ENCODE measurements at regions not wholly inside any gene's neighbourhood (a gene's known extent, or its start where the extent isn't known, plus 50 kb on each side); places are given as distances from the start of the nearest gene placed in this dataset.

GRCh38 chr4:57499786-57500185 is 389.6 kb upstream of the IGFBP7 start:
- Histone ChIP-seq H3K36me3 (ENCODE audit: control insufficient read depth, insufficient read depth, low read length) (no peaks in the 10 kb centered on the region), H3K4me1 (ENCODE audit: control insufficient read depth, insufficient read depth, low read length) (no peaks in the 10 kb centered on the region), H3K27me3 (ENCODE audit: control insufficient read depth, insufficient read depth, low read length) (no peaks in the 10 kb centered on the region), H3K9ac (ENCODE audit: low read length) (no peak overlapping the region), H3K9me3 (ENCODE audit: control insufficient read depth, low read length) (no peaks in the 10 kb centered on the region), H3K4me3 (ENCODE audit: low read length) (no peak overlapping the region)

DNA sequence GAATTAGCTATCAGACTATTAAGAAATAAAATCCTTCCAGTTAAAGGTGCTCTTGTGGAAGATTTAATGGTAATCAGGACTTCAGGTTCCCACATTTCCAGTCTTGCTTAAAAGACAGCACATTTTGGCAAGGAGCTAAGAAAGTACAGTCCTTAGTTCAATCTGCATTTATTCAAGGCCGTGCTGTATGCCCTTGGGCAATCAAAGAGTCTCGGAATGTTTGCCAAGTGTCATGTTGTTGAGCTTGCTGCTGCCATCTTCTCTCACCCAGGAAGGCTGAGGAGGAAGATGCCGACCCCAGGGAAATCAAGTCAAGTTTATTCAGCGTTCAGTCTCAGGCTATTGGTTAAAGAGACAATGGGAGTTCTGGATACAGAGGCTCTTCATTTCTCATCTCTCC is 388.1 kb upstream of the IGFBP7 start:
- Histone ChIP-seq H3K4me1 (ENCODE audit: control insufficient read depth, insufficient read depth, low read length) (no peaks in the 10 kb centered on the region), H3K9me3 (ENCODE audit: control insufficient read depth, low read length) (no peaks in the 10 kb centered on the region), H3K27me3 (ENCODE audit: control insufficient read depth, insufficient read depth, low read length) (no peaks in the 10 kb centered on the region), H3K4me3 (ENCODE audit: low read length) (no peak overlapping the region), H3K9ac (ENCODE audit: low read length) (no peak overlapping the region), H3K36me3 (ENCODE audit: control insufficient read depth, insufficient read depth, low read length) (no peaks in the 10 kb centered on the region)

- Histone ChIP-seq H3K9ac (ENCODE audit: low read length) (no peak overlapping the region), H3K36me3 (ENCODE audit: control insufficient read depth, insufficient read depth, low read length) (no peaks in the 10 kb centered on the region), H3K9me3 (ENCODE audit: control insufficient read depth, low read length) (no peaks in the 10 kb centered on the region), H3K4me3 (ENCODE audit: low read length) (no peak overlapping the region), H3K27me3 (ENCODE audit: control insufficient read depth, insufficient read depth, low read length) (no peaks in the 10 kb centered on the region), H3K4me1 (ENCODE audit: control insufficient read depth, insufficient read depth, low read length) (no peaks in the 10 kb centered on the region)
Measured at GRCh38 chr4:57496697-57497471, 386.7 kb upstream of the IGFBP7 start.

DNA sequence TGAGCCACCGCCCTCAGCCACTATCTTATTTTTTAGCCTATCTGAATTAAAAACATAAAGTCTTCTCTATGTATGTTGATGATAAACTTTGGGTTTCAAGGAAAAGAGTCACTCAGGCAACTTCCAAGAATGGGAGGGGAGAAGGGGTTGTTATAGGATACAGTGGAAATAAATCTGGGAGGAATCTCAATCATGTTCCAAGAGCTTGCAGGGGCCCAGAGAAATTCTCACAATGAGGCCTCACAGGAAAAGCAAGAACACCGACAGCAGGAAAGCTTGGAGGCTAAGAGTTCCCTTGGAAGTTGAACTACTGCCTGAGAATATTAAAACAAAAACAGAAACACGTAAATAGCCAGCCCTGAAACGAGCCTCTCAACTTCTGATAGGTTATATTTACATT is 384.6 kb upstream of the IGFBP7 start:
- Histone ChIP-seq H3K9me3 (ENCODE audit: control insufficient read depth, low read length) (no peaks in the 10 kb centered on the region), H3K36me3 (ENCODE audit: control insufficient read depth, insufficient read depth, low read length) (no peaks in the 10 kb centered on the region), H3K9ac (ENCODE audit: low read length) (no peak overlapping the region), H3K27me3 (ENCODE audit: control insufficient read depth, insufficient read depth, low read length) (no peaks in the 10 kb centered on the region), H3K4me3 (ENCODE audit: low read length) (no peak overlapping the region), H3K4me1 (ENCODE audit: control insufficient read depth, insufficient read depth, low read length) (no peaks in the 10 kb centered on the region)

DNA sequence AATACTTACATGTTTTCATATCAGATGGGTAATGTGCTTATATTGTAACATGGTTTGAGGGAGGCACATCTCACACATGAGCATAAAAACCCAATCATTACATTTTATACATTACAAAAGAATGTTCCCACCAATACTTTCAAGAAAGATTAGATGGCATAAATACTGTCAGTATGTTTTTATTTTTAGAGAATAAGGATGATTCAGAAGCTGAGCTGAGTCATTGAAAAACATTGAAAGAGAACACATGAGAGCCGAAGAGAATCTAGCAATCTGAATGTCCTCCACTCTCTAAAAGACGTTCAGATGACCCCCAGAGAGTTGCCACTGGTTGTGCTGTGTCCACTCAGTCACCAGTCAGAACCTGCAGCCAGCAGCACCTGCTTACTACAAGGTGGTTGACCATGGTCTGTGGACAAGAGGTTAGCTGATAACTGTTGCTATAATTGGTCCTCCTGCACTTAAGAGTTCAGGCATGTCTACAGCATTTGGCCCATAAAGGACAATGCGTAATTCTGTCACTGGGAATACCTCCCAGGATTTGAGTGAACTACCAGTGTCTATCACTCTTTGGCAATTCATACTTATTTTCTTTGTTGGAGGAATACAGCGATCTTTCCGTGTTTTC is 382.2 kb upstream of the IGFBP7 start:
- no peaks in the 10 kb centered on the region for H3K36me3 ChIP-seq (ENCODE audit: control insufficient read depth, insufficient read depth, low read length)
- no peak overlapping the region for H3K4me3 ChIP-seq (ENCODE audit: low read length)
- H3K4me1 ChIP-seq (ENCODE audit: control insufficient read depth, insufficient read depth, low read length), result no peaks in the 10 kb centered on the region
- H3K9me3 ChIP-seq (ENCODE audit: control insufficient read depth, low read length), result no peaks in the 10 kb centered on the region
- H3K9ac ChIP-seq (ENCODE audit: low read length), result no peak overlapping the region
- no peaks in the 10 kb centered on the region for H3K27me3 ChIP-seq (ENCODE audit: control insufficient read depth, insufficient read depth, low read length)

DNA sequence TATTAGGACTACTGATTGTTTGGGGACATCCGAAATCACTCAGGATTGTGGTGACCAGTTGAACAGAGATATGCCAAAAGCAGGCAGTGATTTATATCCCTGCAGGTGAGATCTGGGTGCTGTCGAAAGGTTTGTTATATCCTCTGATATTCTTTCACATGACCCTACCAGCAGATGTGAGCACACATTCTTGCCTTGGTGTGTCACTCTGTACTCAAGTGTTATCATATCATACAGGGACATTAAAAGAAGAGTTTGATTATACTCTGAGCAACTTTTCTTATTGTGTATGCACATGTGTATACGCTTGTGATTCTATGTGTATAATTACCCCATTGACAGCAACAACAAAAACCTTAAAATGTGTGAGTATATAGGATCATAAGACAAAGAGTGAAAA is 381.2 kb upstream of the IGFBP7 start:
- H3K9ac ChIP-seq (ENCODE audit: low read length), result no peak overlapping the region
- no peaks in the 10 kb centered on the region for H3K4me1 ChIP-seq (ENCODE audit: control insufficient read depth, insufficient read depth, low read length)
- no peaks in the 10 kb centered on the region for H3K36me3 ChIP-seq (ENCODE audit: control insufficient read depth, insufficient read depth, low read length)
- H3K27me3 ChIP-seq (ENCODE audit: control insufficient read depth, insufficient read depth, low read length), result no peaks in the 10 kb centered on the region
- no peaks in the 10 kb centered on the region for H3K9me3 ChIP-seq (ENCODE audit: control insufficient read depth, low read length)
- no peak overlapping the region for H3K4me3 ChIP-seq (ENCODE audit: low read length)

GRCh38 chr4:57490520-57491255 is 380.5 kb upstream of the IGFBP7 start:
- Histone ChIP-seq H3K4me1 (ENCODE audit: control insufficient read depth, insufficient read depth, low read length) (no peaks in the 10 kb centered on the region), H3K27me3 (ENCODE audit: control insufficient read depth, insufficient read depth, low read length) (no peaks in the 10 kb centered on the region), H3K9me3 (ENCODE audit: control insufficient read depth, low read length) (no peaks in the 10 kb centered on the region), H3K4me3 (ENCODE audit: low read length) (no peak overlapping the region), H3K9ac (ENCODE audit: low read length) (no peak overlapping the region), H3K36me3 (ENCODE audit: control insufficient read depth, insufficient read depth, low read length) (no peaks in the 10 kb centered on the region)

- no peaks in the 10 kb centered on the region for H3K27me3 ChIP-seq (ENCODE audit: control insufficient read depth, insufficient read depth, low read length)
- no peak overlapping the region for H3K9ac ChIP-seq (ENCODE audit: low read length)
- H3K4me1 ChIP-seq (ENCODE audit: control insufficient read depth, insufficient read depth, low read length), result no peaks in the 10 kb centered on the region
- no peak overlapping the region for H3K4me3 ChIP-seq (ENCODE audit: low read length)
- H3K9me3 ChIP-seq (ENCODE audit: control insufficient read depth, low read length), result no peaks in the 10 kb centered on the region
- no peaks in the 10 kb centered on the region for H3K36me3 ChIP-seq (ENCODE audit: control insufficient read depth, insufficient read depth, low read length)
Measured at GRCh38 chr4:57488366-57489162, 378.4 kb upstream of the IGFBP7 start.

DNA sequence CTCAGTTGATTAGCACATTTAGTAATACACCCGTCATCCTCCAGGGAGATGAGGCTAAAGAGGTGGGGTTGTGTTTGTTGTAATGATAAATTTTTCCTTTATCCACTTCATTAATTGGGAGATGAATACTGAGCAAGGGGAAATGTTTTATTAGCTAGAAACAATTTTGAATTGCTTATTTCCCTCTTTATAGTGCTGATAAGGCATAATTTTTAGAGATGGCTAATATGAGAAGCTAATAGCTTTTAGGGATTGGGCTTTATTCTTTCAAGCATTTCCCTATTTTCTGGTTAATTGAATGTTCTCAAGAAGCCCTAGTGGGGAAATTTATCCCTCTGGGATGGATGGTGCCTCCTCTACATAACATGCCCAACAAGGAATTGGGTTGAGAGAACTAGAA is 365.2 kb upstream of the IGFBP7 start:
- Histone ChIP-seq H3K9ac (ENCODE audit: low read length) (no peak overlapping the region), H3K4me3 (ENCODE audit: low read length) (no peak overlapping the region), H3K9me3 (ENCODE audit: control insufficient read depth, low read length) (no peaks in the 10 kb centered on the region)

GRCh38 chr4:57465321-57466056 is 355.3 kb upstream of the IGFBP7 start:
- H3K27me3 ChIP-seq (ENCODE audit: control insufficient read depth, insufficient read depth, low read length), result no peaks in the 10 kb centered on the region
- H3K4me3 ChIP-seq (ENCODE audit: low read length), result no peak overlapping the region
- no peaks in the 10 kb centered on the region for H3K36me3 ChIP-seq (ENCODE audit: control insufficient read depth, insufficient read depth, low read length)
- no peak overlapping the region for H3K9ac ChIP-seq (ENCODE audit: low read length)
- H3K9me3 ChIP-seq (ENCODE audit: control insufficient read depth, low read length), result no peaks in the 10 kb centered on the region
- peaks cover 6% of the 10 kb centered on the region for H3K4me1 ChIP-seq (ENCODE audit: control insufficient read depth, insufficient read depth, low read length)

More for the DNA sequence above, 365.2 kb upstream of the IGFBP7 start:
- Histone ChIP-seq H3K27me3 (ENCODE audit: control insufficient read depth, insufficient read depth, low read length) (no peaks in the 10 kb centered on the region), H3K4me1 (ENCODE audit: control insufficient read depth, insufficient read depth, low read length) (no peaks in the 10 kb centered on the region), H3K36me3 (ENCODE audit: control insufficient read depth, insufficient read depth, low read length) (no peaks in the 10 kb centered on the region)

- H3K9ac ChIP-seq (ENCODE audit: low read length), result no peak overlapping the region
- H3K4me3 ChIP-seq (ENCODE audit: low read length), result no peak overlapping the region
- no peaks in the 10 kb centered on the region for H3K27me3 ChIP-seq (ENCODE audit: control insufficient read depth, insufficient read depth, low read length)
- no peaks in the 10 kb centered on the region for H3K36me3 ChIP-seq (ENCODE audit: control insufficient read depth, insufficient read depth, low read length)
- peaks cover 6% of the 10 kb centered on the region for H3K4me1 ChIP-seq (ENCODE audit: control insufficient read depth, insufficient read depth, low read length)
- H3K9me3 ChIP-seq (ENCODE audit: control insufficient read depth, low read length), result no peaks in the 10 kb centered on the region
Measured at GRCh38 chr4:57462843-57463242, 352.7 kb upstream of the IGFBP7 start.
